DND-41 (cell line): ENCODE measurements at regions not wholly inside any gene's neighbourhood (a gene's known extent, or its start where the extent isn't known, plus 50 kb on each side); places are given as distances from the start of the nearest gene placed in this dataset.

Experiments
- EZH2 ChIP-seq: IDR thresholded peaks from 3 replicates; pipeline ENCODE4 v1.6.1; 2012; ENCODE audit warnings: borderline replicate concordance, low read depth, mild to moderate bottlenecking, moderate library complexity, low read length, inconsistent platforms; ENCODE audit not compliant: severe bottlenecking
- TF ChIP-seq, protein P1 (sequence below): IDR thresholded peaks from 2 replicates; pipeline ENCODE4 v1.5.1; 2012; ENCODE audit warnings: borderline replicate concordance, low read length, moderate library complexity, mild to moderate bottlenecking; ENCODE audit not compliant: poor library complexity, severe bottlenecking; ENCODE audit errors: extremely low read depth

DNA sequence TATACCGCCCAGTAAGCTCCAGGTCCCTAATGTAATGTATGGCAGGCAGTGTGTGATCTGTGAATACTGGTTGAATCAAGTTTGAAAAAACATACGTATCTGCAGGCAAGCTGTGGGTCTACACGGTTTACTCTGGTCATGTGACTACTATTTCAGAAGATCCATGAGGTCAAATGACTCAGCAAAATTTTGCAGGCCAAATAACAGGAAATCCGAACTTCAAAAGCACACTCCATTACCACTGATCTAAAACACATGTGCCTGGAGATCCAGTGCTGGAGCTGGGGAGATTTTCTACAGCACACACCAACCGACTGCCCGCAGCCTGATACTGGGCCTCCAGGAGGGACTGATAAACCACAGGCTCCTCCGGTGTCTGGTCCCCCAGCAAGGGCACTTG is 64.5 kb upstream of the SLC44A3 start:
- TF ChIP-seq, protein P1, sequence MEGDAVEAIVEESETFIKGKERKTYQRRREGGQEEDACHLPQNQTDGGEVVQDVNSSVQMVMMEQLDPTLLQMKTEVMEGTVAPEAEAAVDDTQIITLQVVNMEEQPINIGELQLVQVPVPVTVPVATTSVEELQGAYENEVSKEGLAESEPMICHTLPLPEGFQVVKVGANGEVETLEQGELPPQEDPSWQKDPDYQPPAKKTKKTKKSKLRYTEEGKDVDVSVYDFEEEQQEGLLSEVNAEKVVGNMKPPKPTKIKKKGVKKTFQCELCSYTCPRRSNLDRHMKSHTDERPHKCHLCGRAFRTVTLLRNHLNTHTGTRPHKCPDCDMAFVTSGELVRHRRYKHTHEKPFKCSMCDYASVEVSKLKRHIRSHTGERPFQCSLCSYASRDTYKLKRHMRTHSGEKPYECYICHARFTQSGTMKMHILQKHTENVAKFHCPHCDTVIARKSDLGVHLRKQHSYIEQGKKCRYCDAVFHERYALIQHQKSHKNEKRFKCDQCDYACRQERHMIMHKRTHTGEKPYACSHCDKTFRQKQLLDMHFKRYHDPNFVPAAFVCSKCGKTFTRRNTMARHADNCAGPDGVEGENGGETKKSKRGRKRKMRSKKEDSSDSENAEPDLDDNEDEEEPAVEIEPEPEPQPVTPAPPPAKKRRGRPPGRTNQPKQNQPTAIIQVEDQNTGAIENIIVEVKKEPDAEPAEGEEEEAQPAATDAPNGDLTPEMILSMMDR, result no peak
- no peak for TF ChIP-seq EZH2
